ENCODE measurements at regions not wholly inside any gene's neighbourhood (a gene's known extent, or its start where the extent isn't known, plus 50 kb on each side); places are given as distances from the start of the nearest gene placed in this dataset.

DNA sequence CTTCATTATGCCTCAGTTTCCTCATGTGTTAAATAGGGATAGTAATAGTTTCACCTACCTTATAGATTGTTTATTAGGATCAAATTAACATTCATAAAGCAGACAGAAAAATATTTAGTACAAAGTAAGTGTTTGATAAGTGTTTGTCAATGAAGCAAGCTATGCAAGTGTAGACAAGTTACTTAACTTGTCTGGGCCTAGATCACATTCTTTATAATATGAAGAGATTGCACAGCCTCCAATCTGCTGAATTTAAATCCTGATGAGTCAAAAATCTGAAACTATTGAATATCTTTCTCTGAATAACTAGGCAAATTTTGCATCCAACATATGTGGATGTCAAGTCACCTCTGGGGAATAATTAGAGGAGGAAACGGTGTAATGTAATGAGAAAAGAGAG, 170.5 kb downstream of the MZT1 start:
- TF ChIP-seq CTCF (IDR thresholded peaks at IDR 0.05; ENCODE audit: borderline replicate concordance, extremely low read depth, low read length, poor library complexity, severe bottlenecking) (no peak), EZH2 (IDR thresholded peaks at IDR 0.05; ENCODE audit: borderline replicate concordance, low read depth, low read length, severe bottlenecking) (no peak)

Data from DND-41 (cell line).